HepG2 (cell line): ENCODE measurements at regions not wholly inside any gene's neighbourhood (a gene's known extent, or its start where the extent isn't known, plus 50 kb on each side); places are given as distances from the start of the nearest gene placed in this dataset.

Experiments
- ATAC-seq: fragments of 200-7000 bp; cut with Tn5 transposase; 3 replicates; pipeline ENCODE4 v1.9.1; 2020; ENCODE audit warnings: mild to moderate bottlenecking, moderate library complexity
- BruUV-seq: library from RNA; stranded (reverse); fragments of 400-500 nt; replicated peaks from 2 replicates; lab custom pipeline; 2021; lab: Mats Ljungman, UMichigan
- CTCF ChIA-PET: fragments of 300-600 bp; formaldehyde crosslinking; extraction: SDS; loops from one replicate; lab custom pipeline; 2021; ENCODE audit warnings: low total read pairs, inconsistent platforms, low intra/inter-chr PET ratio; lab: Yijun Ruan, JAX
- POLR2A ChIA-PET: fragments of 350-600 bp; sonication (Branson Sonifier 250); formaldehyde crosslinking; loops from one replicate; lab custom pipeline; 2020; ENCODE audit warnings: antibody characterized with exemption, inconsistent platforms; lab: Yijun Ruan, JAX
- DNase-seq: peaks from one replicate; pipeline ENCODE4 v3.0.0-alpha.2; 2015; ENCODE audit warnings: low spot score
- FAIRE-seq: peaks from 3 replicates; lab custom pipeline; 2011; peaks lifted over from hg19 to GRCh38; lab: Jason Lieb, UNC
- H2AFZ ChIP-seq: one replicate; pipeline ENCODE4 v1.6.1; 2011; ENCODE audit warnings: low read length, inconsistent platforms
- H3K27ac ChIP-seq: fragments of 300-600 bp; 3 replicates; pipeline ENCODE4 v1.8.0; 2011; ENCODE audit warnings: mixed run types, mild to moderate bottlenecking, mixed read lengths, low read length, inconsistent platforms; ENCODE audit not compliant: insufficient read depth; ENCODE audit errors: extremely low read length
- H3K27me3 ChIP-seq, 2 experiments: fragments of 200-600 bp in 1 of 2; 2 replicates in 1 of 2; 3 replicates in 1 of 2; pipeline versions ENCODE4 v1.6.0 to v1.8.0; 2011; ENCODE audit warnings: low read length in 2 of 2, mild to moderate bottlenecking in 2 of 2, moderate library complexity in 2 of 2, inconsistent platforms in 1 of 2; ENCODE audit not compliant: insufficient read depth in 2 of 2, control insufficient read depth in 1 of 2
- H3K36me3 ChIP-seq, 2 experiments: fragments of 200-600 bp in 1 of 2; replicated peaks in 1 of 2; 2 replicates in 1 of 2; 3 replicates in 1 of 2; pipeline versions ENCODE4 v1.5.1 to v1.8.0; 2011; ENCODE audit warnings: low read length in 2 of 2, inconsistent platforms in 1 of 2; ENCODE audit not compliant: insufficient read depth in 2 of 2, control insufficient read depth in 1 of 2
- H3K4me1 ChIP-seq: 2 replicates; pipeline ENCODE4 v1.5.1; 2012; ENCODE audit warnings: low read length, inconsistent platforms; ENCODE audit not compliant: insufficient read depth
- H3K4me2 ChIP-seq: 2 replicates; pipeline ENCODE4 v1.6.0; 2011; ENCODE audit warnings: low read depth, low read length, inconsistent platforms
- H3K4me3 ChIP-seq, 3 experiments: fragments of 200-600 bp in 1 of 3; sonication (generic), shearing (Covaris generic) in 1 of 3; replicated peaks in 1 of 3; 2 replicates each; pipeline ENCODE4 v1.5.1; 2011 to 2016; ENCODE audit warnings: low read length in 3 of 3, inconsistent platforms in 2 of 3, low read depth in 2 of 3, mild to moderate bottlenecking in 2 of 3, control low read depth in 1 of 3, mixed read lengths in 1 of 3; ENCODE audit not compliant: insufficient read depth in 1 of 3
- H3K79me2 ChIP-seq: one replicate; pipeline ENCODE4 v1.6.1; 2011; ENCODE audit warnings: low read length, inconsistent platforms; ENCODE audit not compliant: insufficient read depth
- H3K9ac ChIP-seq: 2 replicates; pipeline ENCODE4 v1.6.0; 2011; ENCODE audit warnings: mild to moderate bottlenecking, low read depth, low read length, inconsistent platforms; ENCODE audit not compliant: insufficient read depth
- H3K9me3 ChIP-seq: 2 replicates; pipeline ENCODE4 v1.5.1; 2012; ENCODE audit warnings: mild to moderate bottlenecking, low read length
- H4K20me1 ChIP-seq: 2 replicates; pipeline ENCODE4 v1.6.0; 2011; ENCODE audit warnings: inconsistent platforms, mild to moderate bottlenecking, low read length, moderate library complexity; ENCODE audit not compliant: insufficient read depth
- BRD4 ChIP-seq: sonication (generic); formaldehyde crosslinking; IDR thresholded peaks from 2 replicates; pipeline ENCODE4 v1.4.0; 2020; ENCODE audit warnings: missing genetic modification reagents
- CAMTA2 ChIP-seq: sonication (generic); formaldehyde crosslinking; IDR thresholded peaks from 2 replicates; pipeline ENCODE4 v1.4.0; 2020; ENCODE audit warnings: mild to moderate bottlenecking, missing genetic modification reagents, borderline replicate concordance
- SRF ChIP-seq: IDR thresholded peaks from 2 replicates; pipeline ENCODE4 v1.6.1; 2011; ENCODE audit warnings: mild to moderate bottlenecking, low read depth, low read length, moderate library complexity
- ZNF121 ChIP-seq: sonication (generic); formaldehyde crosslinking; IDR thresholded peaks from 2 replicates; pipeline ENCODE4 v1.5.0; 2020; ENCODE audit warnings: mild to moderate bottlenecking, missing genetic modification reagents
- ZNF225 ChIP-seq: sonication (generic); formaldehyde crosslinking; IDR thresholded peaks from 2 replicates; pipeline ENCODE4 v1.4.0; 2020; ENCODE audit warnings: mild to moderate bottlenecking, missing genetic modification reagents
- ZNF274 ChIP-seq: sonication (generic); formaldehyde crosslinking; IDR thresholded peaks from 2 replicates; pipeline ENCODE4 v1.5.1; 2020; ENCODE audit warnings: mild to moderate bottlenecking, missing genetic modification reagents
- ZNF446 ChIP-seq: sonication (generic); formaldehyde crosslinking; IDR thresholded peaks from 2 replicates; pipeline ENCODE4 v1.5.0; 2020; ENCODE audit warnings: mild to moderate bottlenecking, missing genetic modification reagents
- ZNF550 ChIP-seq: sonication (generic); formaldehyde crosslinking; IDR thresholded peaks from 2 replicates; pipeline ENCODE4 v1.4.0; 2020; ENCODE audit warnings: mild to moderate bottlenecking, missing genetic modification reagents, borderline replicate concordance
- ZNF572 ChIP-seq: sonication (generic); formaldehyde crosslinking; IDR thresholded peaks from 2 replicates; pipeline ENCODE4 v1.5.1; 2020; ENCODE audit warnings: mild to moderate bottlenecking, missing genetic modification reagents
- ZNF737 ChIP-seq: sonication (generic); formaldehyde crosslinking; IDR thresholded peaks from 2 replicates; pipeline ENCODE4 v1.5.0; 2020; ENCODE audit warnings: missing genetic modification reagents, mild to moderate bottlenecking, borderline replicate concordance
- WGBS: methylation state at CpG from one replicate; pipeline ENCODE4 v1.1.6; 2017; ENCODE audit warnings: low lambda C conversion rate; 5-methylcytosine and 5-hydroxymethylcytosine counted together
- in situ Hi-C: cut with HindIII; loops from 2 replicates; pipeline ENCODE4 v1.10.0; 2017; ENCODE audit warnings: low pct_unique_long_range_greater_than_20kb; ENCODE audit not compliant: extremely low pct_ligation_motif_present
- intact Hi-C: fragments of 100-400 bp; cut with micrococcal nuclease; formaldehyde crosslinking; loops from one replicate; pipeline ENCODE4 v1.10.0; 2022; ENCODE audit not compliant: unreplicated experiment
- TF ChIP-seq, protein P1 (sequence below): sonication (generic); formaldehyde crosslinking; IDR thresholded peaks from 2 replicates; pipeline ENCODE4 v1.8.0; 2022; ENCODE audit warnings: mild to moderate bottlenecking, missing genetic modification reagents, moderate library complexity
- TF ChIP-seq, protein P2 (sequence below): sonication (generic); formaldehyde crosslinking; IDR thresholded peaks from 2 replicates; pipeline ENCODE4 v1.4.0; 2020; ENCODE audit warnings: mild to moderate bottlenecking, missing genetic modification reagents
- TF ChIP-seq, protein P3 (sequence below): sonication (generic); formaldehyde crosslinking; IDR thresholded peaks from 2 replicates; pipeline ENCODE4 v1.5.0; 2020; ENCODE audit warnings: missing genetic modification reagents
- TF ChIP-seq, protein P4 (sequence below): sonication (generic); formaldehyde crosslinking; IDR thresholded peaks from 2 replicates; pipeline ENCODE4 v1.4.0; 2020; ENCODE audit warnings: missing genetic modification reagents
- TF ChIP-seq, protein P5 (sequence below): sonication (generic); formaldehyde crosslinking; IDR thresholded peaks from 2 replicates; pipeline ENCODE4 v1.8.1; 2022; ENCODE audit warnings: mild to moderate bottlenecking, missing genetic modification reagents
- TF ChIP-seq, protein P6 (sequence below): sonication (generic); formaldehyde crosslinking; IDR thresholded peaks from 2 replicates; pipeline ENCODE4 v1.4.0; 2020; ENCODE audit warnings: mild to moderate bottlenecking, missing genetic modification reagents

DNA sequence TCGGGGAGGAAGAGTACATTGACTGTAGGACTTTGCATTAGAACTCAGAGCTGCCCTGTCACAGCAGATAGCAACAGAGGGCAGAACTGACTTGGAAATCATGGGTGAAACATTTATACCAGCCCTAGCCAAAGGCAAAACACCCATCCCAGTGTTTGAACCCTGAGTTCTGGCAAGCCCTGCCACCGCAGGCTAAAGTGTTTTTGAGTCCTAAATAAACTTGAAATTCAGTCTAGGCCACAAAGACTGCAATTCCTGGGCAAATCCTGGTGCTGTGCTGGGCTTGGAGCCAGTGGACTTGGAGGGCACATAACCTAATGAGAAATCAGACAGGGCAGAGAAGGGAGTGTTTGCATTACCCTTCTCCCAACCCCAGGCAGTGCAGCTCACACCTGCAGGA lies 1015.7 kb downstream of the FSTL5 start (continued):
- no peak for TF ChIP-seq ZNF737 (CRISPR knock-in tag)

DNA sequence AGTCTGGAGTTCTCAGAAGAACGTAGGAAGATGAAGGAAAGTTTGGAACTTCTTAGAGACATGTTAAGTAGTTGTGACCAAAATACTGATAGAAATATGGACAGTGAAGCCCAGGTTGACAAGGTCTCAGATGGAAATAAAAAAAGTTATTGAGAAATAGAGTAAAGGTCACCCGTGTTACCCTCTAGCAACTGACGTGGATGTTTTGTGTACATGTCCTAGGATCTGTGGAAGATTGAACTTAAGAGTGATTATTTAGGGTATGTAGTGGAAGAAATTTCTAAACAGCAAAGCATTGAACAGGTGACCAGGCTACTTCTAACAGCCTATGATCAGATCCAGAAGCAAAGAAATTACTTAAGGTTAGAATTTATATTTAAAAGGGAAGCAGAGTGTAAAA lies 1020.4 kb downstream of the FSTL5 start:
- 0% methylated on average over 3 of the region's 3 CpGs for WGBS
- Histone ChIP-seq H3K36me3 (no peaks in the 10 kb centered on the region), H3K9ac (no peak overlapping the region), H4K20me1 (no peaks in the 10 kb centered on the region), H3K9me3 (peaks cover 1% of the 10 kb centered on the region), H3K27me3 (no peaks in the 10 kb centered on the region), H2AFZ (no peak overlapping the region), H3K79me2 (no peaks in the 10 kb centered on the region), H3K4me2 (no peak overlapping the region), H3K4me3 (no peak overlapping the region), H3K4me1 (no peaks in the 10 kb centered on the region), H3K27ac (no peak overlapping the region)
- CTCF ChIA-PET: no interaction called here
- ATAC-seq (no peak), DNase-seq (no peak), FAIRE-seq (no peak)
- intact Hi-C loops (no loop called here), in situ Hi-C loops (no loop called here)
- POLR2A ChIA-PET: no interaction called here
- no TSS peak for BruUV-seq
- TF ChIP-seq, protein P1, sequence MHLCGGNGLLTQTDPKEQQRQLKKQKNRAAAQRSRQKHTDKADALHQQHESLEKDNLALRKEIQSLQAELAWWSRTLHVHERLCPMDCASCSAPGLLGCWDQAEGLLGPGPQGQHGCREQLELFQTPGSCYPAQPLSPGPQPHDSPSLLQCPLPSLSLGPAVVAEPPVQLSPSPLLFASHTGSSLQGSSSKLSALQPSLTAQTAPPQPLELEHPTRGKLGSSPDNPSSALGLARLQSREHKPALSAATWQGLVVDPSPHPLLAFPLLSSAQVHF (CRISPR knock-in tag): no peak
- no peak for TF ChIP-seq ZNF274 (CRISPR knock-in tag)
- TF ChIP-seq, protein P2, sequence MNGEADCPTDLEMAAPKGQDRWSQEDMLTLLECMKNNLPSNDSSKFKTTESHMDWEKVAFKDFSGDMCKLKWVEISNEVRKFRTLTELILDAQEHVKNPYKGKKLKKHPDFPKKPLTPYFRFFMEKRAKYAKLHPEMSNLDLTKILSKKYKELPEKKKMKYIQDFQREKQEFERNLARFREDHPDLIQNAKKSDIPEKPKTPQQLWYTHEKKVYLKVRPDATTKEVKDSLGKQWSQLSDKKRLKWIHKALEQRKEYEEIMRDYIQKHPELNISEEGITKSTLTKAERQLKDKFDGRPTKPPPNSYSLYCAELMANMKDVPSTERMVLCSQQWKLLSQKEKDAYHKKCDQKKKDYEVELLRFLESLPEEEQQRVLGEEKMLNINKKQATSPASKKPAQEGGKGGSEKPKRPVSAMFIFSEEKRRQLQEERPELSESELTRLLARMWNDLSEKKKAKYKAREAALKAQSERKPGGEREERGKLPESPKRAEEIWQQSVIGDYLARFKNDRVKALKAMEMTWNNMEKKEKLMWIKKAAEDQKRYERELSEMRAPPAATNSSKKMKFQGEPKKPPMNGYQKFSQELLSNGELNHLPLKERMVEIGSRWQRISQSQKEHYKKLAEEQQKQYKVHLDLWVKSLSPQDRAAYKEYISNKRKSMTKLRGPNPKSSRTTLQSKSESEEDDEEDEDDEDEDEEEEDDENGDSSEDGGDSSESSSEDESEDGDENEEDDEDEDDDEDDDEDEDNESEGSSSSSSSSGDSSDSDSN (CRISPR knock-in tag): no peak
- TF ChIP-seq ZNF225 (CRISPR knock-in tag): no peak
- TF ChIP-seq ZNF572: no peak
- no peak for TF ChIP-seq SRF
- TF ChIP-seq, protein P3, sequence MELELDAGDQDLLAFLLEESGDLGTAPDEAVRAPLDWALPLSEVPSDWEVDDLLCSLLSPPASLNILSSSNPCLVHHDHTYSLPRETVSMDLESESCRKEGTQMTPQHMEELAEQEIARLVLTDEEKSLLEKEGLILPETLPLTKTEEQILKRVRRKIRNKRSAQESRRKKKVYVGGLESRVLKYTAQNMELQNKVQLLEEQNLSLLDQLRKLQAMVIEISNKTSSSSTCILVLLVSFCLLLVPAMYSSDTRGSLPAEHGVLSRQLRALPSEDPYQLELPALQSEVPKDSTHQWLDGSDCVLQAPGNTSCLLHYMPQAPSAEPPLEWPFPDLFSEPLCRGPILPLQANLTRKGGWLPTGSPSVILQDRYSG (CRISPR knock-in tag): no peak
- no peak for TF ChIP-seq BRD4 (CRISPR knock-in tag)
- no peak for TF ChIP-seq ZNF550 (CRISPR knock-in tag)
- no peak for TF ChIP-seq CAMTA2
- TF ChIP-seq ZNF446 (CRISPR knock-in tag): no peak
- TF ChIP-seq, protein P4, sequence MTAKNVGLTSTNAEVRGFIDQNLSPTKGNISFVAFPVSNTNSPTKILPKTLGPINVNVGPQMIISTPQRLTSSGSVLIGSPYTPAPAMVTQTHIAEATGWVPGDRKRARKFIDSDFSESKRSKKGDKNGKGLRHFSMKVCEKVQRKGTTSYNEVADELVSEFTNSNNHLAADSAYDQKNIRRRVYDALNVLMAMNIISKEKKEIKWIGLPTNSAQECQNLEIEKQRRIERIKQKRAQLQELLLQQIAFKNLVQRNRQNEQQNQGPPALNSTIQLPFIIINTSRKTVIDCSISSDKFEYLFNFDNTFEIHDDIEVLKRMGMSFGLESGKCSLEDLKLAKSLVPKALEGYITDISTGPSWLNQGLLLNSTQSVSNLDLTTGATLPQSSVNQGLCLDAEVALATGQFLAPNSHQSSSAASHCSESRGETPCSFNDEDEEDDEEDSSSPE (CRISPR knock-in tag): no peak
- TF ChIP-seq, protein P5, sequence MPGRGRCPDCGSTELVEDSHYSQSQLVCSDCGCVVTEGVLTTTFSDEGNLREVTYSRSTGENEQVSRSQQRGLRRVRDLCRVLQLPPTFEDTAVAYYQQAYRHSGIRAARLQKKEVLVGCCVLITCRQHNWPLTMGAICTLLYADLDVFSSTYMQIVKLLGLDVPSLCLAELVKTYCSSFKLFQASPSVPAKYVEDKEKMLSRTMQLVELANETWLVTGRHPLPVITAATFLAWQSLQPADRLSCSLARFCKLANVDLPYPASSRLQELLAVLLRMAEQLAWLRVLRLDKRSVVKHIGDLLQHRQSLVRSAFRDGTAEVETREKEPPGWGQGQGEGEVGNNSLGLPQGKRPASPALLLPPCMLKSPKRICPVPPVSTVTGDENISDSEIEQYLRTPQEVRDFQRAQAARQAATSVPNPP (CRISPR knock-in tag): no peak
- TF ChIP-seq, protein P6, sequence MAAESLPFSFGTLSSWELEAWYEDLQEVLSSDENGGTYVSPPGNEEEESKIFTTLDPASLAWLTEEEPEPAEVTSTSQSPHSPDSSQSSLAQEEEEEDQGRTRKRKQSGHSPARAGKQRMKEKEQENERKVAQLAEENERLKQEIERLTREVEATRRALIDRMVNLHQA: no peak
- TF ChIP-seq ZNF121: no peak
